ENCODE measurements at regions not wholly inside any gene's neighbourhood (a gene's known extent, or its start where the extent isn't known, plus 50 kb on each side); places are given as distances from the start of the nearest gene placed in this dataset.

GRCh38 chr17:70709596-70709995 lies 540.3 kb downstream of the KCNJ2 start:
- TF ChIP-seq JUN (IDR thresholded peaks at IDR 0.05; ENCODE audit: low read depth, low read length) (no peak), RXRA (IDR thresholded peaks at IDR 0.05; ENCODE audit: insufficient read depth, low read depth, low read length) (no peak), CTCF (IDR thresholded peaks at IDR 0.05; ENCODE audit: control extremely low read depth in 1 of 3, insufficient read depth in 1 of 3, low read depth in 1 of 3, low read length in 3 of 3) (no peak), POLR2A (IDR thresholded peaks at IDR 0.05; ENCODE audit: control extremely low read depth in 1 of 2, low read depth in 2 of 2, low read length in 2 of 2) (no peak), EZH2 (IDR thresholded peaks at IDR 0.05; ENCODE audit: low read depth, low read length, severe bottlenecking) (no peak), MAX (IDR thresholded peaks at IDR 0.05) (no peak), HDAC2 (IDR thresholded peaks at IDR 0.05; ENCODE audit: borderline replicate concordance in 1 of 2, low read depth in 2 of 2, low read length in 2 of 2) (no peak), CEBPB (IDR thresholded peaks at IDR 0.05; ENCODE audit: low read depth, low read length) (no peak)
- TF ChIP-seq, protein P1, sequence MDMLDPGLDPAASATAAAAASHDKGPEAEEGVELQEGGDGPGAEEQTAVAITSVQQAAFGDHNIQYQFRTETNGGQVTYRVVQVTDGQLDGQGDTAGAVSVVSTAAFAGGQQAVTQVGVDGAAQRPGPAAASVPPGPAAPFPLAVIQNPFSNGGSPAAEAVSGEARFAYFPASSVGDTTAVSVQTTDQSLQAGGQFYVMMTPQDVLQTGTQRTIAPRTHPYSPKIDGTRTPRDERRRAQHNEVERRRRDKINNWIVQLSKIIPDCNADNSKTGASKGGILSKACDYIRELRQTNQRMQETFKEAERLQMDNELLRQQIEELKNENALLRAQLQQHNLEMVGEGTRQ (IDR thresholded peaks at IDR 0.05; ENCODE audit: low read length) = no peak
